Effector memory CD8-positive, alpha-beta T cell (primary cell): ENCODE measurements at regions not wholly inside any gene's neighbourhood (a gene's known extent, or its start where the extent isn't known, plus 50 kb on each side); places are given as distances from the start of the nearest gene placed in this dataset.
"Not testable (repeated sequence)": the region's sequence is repeated elsewhere in the genome, so short reads cannot be mapped to it uniquely, and the experiment has no call there.

ENCODE experiments used
- ATAC-seq: fragments of 150-1000 bp; cut with Tn5 transposase; replicated peaks from 2 replicates; pipeline ENCODE4 v1.10.0; 2021; ENCODE audit warnings: mild to moderate bottlenecking, moderate library complexity
- DNase-seq, 3 experiments: peaks; one replicate each; pipeline ENCODE4 v3.0.0; 2021
- H3K27ac Mint-ChIP-seq, 2 donors: one replicate each; pipeline ENCODE4 v1.8.0; 2022; ENCODE audit warnings: mild to moderate bottlenecking in 2 of 2, mixed read lengths in 2 of 2, moderate library complexity in 2 of 2
- H3K27me3 Mint-ChIP-seq, 2 donors: one replicate each; pipeline ENCODE4 v1.8.0; 2022; ENCODE audit warnings: mixed read lengths in 2 of 2
- H3K36me3 Mint-ChIP-seq: one replicate; pipeline ENCODE4 v1.8.0; 2022; ENCODE audit warnings: mild to moderate bottlenecking, moderate library complexity, mixed read lengths; ENCODE audit not compliant: insufficient read depth
- H3K4me1 Mint-ChIP-seq, 2 donors: one replicate each; pipeline ENCODE4 v1.8.0; 2022; ENCODE audit warnings: low read depth in 2 of 2, mixed read lengths in 2 of 2
- H3K4me3 Mint-ChIP-seq, 2 donors: one replicate each; pipeline ENCODE4 v1.8.0; 2022; ENCODE audit warnings: mild to moderate bottlenecking in 2 of 2, mixed read lengths in 2 of 2, moderate library complexity in 2 of 2
- H3K9me3 Mint-ChIP-seq, 2 donors: one replicate each; pipeline ENCODE4 v1.8.0; 2022; ENCODE audit warnings: mixed read lengths in 2 of 2

DNA sequence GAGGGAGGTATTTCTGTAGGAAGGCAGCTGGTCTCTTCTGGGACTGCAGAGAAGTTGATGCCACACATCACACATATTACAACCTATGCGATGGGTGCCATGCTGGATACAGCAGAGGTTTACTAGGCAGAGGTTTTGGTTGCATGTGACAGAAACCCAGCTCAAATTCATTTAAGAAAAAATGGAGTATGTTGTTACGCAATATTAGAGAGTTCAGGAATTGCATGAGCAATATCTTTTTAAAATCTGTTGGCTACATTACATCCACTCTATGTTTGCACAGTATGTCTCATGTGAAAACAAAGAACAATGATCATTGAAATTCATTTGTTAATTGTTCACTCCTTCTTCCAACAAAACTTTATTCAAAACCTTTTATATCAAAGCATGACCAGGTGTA, 425.2 kb downstream of the RWDD3 start:
- ATAC-seq (no peak), DNase-seq (no peak)
- no peaks in the 10 kb centered on the region for H3K36me3 Mint-ChIP-seq
- no peaks in the 10 kb centered on the region for H3K27me3 Mint-ChIP-seq
- peaks cover 2 to 7% of the 10 kb centered on the region in 2 donors for H3K9me3 Mint-ChIP-seq
- H3K4me3 Mint-ChIP-seq: no peak overlapping the region
- H3K4me1 Mint-ChIP-seq: no peaks in the 10 kb centered on the region
- H3K27ac Mint-ChIP-seq: no peak overlapping the region

DNA sequence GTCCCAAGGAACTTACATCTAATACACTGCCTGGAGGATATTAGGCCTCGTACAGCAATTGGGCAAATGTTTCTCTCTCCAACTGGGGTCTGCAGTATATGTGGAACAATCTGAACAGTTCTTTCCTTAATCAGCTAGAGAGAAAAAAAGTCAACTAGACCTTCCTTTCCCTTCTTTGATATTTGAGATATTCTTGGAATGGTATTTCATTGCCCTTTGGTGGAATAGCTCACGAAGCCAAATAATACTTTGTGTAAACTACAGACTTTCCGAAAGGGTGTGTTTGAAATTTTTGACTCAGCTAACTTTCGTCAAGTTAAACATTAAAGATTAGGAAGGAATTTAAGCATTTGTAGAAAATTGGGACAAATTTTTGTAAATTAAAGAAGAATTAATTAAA, 425.6 kb downstream of the RWDD3 start:
- H3K4me3 Mint-ChIP-seq: no peak overlapping the region
- no peaks in the 10 kb centered on the region for H3K4me1 Mint-ChIP-seq
- no peak for DNase-seq
- ATAC-seq: no peak
- peaks cover 2 to 7% of the 10 kb centered on the region in 2 donors for H3K9me3 Mint-ChIP-seq
- H3K27ac Mint-ChIP-seq: no peak overlapping the region
- H3K36me3 Mint-ChIP-seq: no peaks in the 10 kb centered on the region
- no peaks in the 10 kb centered on the region for H3K27me3 Mint-ChIP-seq

DNA sequence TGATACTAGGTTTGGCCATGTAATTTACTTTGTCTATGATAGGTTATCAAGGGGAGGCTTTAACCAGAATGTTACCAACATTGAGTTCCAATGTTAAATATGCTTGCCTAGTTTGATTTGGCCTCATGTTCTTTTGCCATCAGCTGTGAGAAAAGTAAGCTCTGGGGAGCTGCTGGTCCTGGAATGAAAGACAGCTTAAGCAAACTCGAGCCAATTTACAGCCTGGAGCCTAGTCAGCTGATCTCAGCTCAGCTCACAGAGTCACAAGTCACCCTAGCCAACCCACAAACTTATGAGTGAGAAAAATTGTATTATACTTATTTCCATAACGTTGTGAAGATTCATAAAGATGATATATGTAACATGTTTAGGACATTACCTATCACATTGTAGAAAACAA, 426.7 kb downstream of the RWDD3 start:
- no peak for ATAC-seq
- H3K27me3 Mint-ChIP-seq: no peaks in the 10 kb centered on the region
- no peak for DNase-seq
- no peak overlapping the region for H3K27ac Mint-ChIP-seq
- H3K9me3 Mint-ChIP-seq: peaks cover 2 to 7% of the 10 kb centered on the region in 2 donors
- no peak overlapping the region for H3K4me3 Mint-ChIP-seq
- H3K36me3 Mint-ChIP-seq: no peaks in the 10 kb centered on the region
- H3K4me1 Mint-ChIP-seq: no peaks in the 10 kb centered on the region

DNA sequence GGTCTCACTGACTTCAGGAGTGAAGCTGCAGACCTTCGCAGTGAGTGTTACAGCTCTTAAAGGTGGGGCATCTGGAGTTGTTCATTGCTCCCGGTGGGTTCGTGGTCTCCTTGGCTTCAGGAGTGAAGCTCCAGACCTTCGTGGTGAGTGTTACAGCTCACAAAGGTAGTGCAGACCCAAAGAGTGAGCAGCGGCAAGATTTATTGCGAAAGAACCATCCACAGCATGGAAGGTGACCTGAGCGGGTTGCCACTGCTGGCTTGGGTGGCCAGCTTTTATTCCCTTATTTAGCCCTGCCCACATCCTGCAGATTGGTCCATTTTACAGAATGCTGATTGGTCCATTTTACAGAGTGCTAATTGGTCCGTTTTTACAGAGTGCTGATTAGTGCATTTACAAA, 429.5 kb downstream of the RWDD3 start:
- not testable (repeated sequence) for H3K9me3 Mint-ChIP-seq, ATAC-seq, H3K27ac Mint-ChIP-seq, H3K36me3 Mint-ChIP-seq, DNase-seq, H3K4me1 Mint-ChIP-seq, H3K4me3 Mint-ChIP-seq, H3K27me3 Mint-ChIP-seq

DNA sequence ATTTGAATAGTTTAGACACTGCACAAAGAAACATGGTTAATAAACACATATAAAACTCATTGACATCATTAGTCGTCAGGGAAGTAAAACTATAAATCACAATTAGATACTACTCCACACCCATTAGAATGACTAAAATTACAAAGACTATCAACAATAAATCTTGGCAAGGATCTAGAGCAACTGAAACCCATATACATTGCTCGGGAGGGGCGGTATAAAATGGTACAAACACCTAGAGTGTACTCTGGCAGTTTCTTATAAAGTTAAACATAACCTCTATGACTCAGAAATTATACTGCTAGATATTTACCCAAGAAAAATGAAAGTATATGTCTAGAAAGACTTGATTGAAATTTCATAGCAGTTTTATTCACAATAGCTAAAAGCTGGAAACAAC, 434.2 kb downstream of the RWDD3 start:
- Mint-ChIP-seq H3K36me3 (no peaks in the 10 kb centered on the region), H3K9me3 (peaks cover 8% of the 10 kb centered on the region in 2 donors), H3K27me3 (no peaks in the 10 kb centered on the region), H3K4me1 (no peaks in the 10 kb centered on the region), H3K4me3 (no peak overlapping the region), H3K27ac (no peak overlapping the region)
- no peak for DNase-seq
- no peak for ATAC-seq

DNA sequence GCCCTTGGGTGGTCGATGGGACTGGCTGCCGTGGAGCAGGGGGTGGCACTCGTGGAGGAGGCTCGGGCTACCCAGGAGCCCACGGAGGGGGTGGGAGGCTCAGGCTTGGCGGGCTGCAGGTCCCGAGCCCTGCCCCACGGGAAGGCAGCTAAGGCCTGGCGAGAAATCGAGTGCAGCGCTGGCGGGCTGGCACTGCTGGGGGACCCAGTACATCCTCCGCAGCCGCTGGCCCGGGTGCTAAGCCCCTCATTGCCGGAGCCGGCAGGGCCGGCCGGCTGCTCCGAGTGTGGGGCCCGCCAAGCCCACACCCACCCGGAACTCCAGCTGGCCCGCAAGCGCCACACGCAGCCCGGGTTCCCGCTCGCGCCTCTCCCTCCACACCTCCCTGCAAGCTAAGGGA, 435.6 kb downstream of the RWDD3 start:
- not testable (repeated sequence) for H3K4me1 Mint-ChIP-seq, ATAC-seq

DNA sequence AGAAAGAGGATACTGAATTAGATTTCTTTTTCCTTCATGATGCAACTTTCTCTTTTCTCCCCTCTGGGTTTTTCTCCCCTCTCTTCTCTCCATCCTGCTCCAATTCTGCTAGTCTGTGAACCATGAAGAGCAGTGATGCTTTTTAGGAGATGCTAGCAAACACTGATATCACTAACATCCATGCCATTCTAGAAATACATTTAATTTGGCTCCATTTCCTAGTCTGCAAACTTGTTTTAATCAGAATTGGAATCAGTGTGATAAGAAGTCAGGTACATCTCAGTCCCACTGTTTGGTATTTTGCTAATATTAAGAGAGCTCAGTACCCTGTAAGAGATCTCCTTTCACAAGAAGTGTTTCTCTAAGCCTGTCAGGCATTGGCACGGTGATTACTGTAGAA, 437.1 kb downstream of the RWDD3 start:
- Mint-ChIP-seq H3K4me1 (no peaks in the 10 kb centered on the region), H3K9me3 (peaks cover 11 to 15% of the 10 kb centered on the region in 2 donors), H3K4me3 (no peak overlapping the region), H3K36me3 (no peaks in the 10 kb centered on the region), H3K27ac (no peak overlapping the region), H3K27me3 (no peaks in the 10 kb centered on the region)
- DNase-seq (no peak), ATAC-seq (no peak)

More for the DNA sequence above, 435.6 kb downstream of the RWDD3 start:
- not testable (repeated sequence) for H3K36me3 Mint-ChIP-seq, H3K27me3 Mint-ChIP-seq, DNase-seq, H3K4me3 Mint-ChIP-seq, H3K27ac Mint-ChIP-seq
- H3K9me3 Mint-ChIP-seq: peaks cover 8 to 12% of the 10 kb centered on the region in 2 donors

DNA sequence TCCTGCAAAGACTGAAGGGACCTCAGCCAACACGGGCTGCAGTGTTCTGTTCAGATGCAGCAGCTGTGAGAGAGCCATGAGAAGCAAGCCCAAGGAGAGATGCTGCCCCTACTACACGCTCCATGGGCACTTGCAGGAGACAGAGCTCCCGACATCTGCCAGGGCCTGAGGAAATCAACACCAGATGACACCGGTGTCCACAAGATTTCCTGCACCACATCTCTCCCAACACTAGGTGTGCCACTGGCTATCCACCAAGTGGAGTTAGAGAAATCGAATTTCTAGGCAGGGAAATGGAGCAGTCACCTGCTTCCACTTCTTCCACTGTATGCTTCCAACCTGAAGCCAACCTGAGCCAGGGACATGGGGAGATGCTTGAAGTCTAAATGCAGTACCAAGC, 445.3 kb downstream of the RWDD3 start:
- ATAC-seq (no peak), DNase-seq (no peak)
- H3K9me3 Mint-ChIP-seq: peaks cover 4 to 18% of the 10 kb centered on the region in 2 donors
- no peaks in the 10 kb centered on the region for H3K27me3 Mint-ChIP-seq
- H3K4me3 Mint-ChIP-seq: no peak overlapping the region
- no peaks in the 10 kb centered on the region for H3K4me1 Mint-ChIP-seq
- H3K27ac Mint-ChIP-seq: no peak overlapping the region
- no peaks in the 10 kb centered on the region for H3K36me3 Mint-ChIP-seq

DNA sequence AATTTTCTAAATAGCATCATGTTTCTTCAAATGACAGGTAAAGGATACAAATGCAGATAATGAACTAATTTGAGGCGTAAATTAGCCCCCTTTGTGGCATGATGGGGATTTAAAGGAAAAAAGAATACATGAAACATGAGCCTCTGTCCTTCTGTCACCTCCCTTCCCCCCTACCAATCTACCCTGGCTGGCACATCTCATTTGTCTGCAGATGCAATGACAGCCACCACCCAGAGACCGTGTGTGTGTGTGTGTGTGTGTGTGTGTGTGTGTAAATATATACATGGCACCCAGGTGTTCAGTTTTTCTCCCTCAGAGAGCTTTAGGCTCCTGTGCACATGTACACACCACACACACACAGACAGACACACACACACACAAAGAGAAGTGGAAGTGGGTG, 451.1 kb downstream of the RWDD3 start:
- Mint-ChIP-seq H3K27ac (no peak overlapping the region), H3K9me3 (peaks cover 5 to 15% of the 10 kb centered on the region in 2 donors), H3K27me3 (no peaks in the 10 kb centered on the region), H3K4me1 (no peaks in the 10 kb centered on the region), H3K4me3 (no peak overlapping the region), H3K36me3 (no peaks in the 10 kb centered on the region)
- ATAC-seq: no peak
- no peak for DNase-seq

DNA sequence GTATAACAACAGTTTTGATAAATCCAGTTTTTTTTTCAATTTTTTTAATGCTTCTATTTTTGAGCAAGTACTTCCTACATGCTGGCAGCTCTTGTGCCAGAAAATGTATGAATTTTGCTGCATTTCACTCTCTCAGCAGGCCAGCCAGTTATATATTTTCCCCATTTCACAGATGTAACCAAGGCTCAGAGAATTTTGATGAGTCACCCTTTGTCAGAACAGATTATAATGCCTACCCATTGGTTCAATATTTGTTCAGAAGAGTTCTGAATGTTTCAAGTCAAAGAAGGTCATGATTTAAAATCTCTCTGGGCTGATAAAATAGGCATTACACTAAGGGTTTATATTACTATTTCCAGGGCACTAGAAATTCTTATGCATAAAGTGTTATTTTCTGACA, 452.2 kb downstream of the RWDD3 start:
- no peak for ATAC-seq
- Mint-ChIP-seq H3K27me3 (no peaks in the 10 kb centered on the region), H3K36me3 (no peaks in the 10 kb centered on the region), H3K4me3 (no peak overlapping the region), H3K4me1 (no peaks in the 10 kb centered on the region), H3K27ac (no peak overlapping the region), H3K9me3 (peaks cover 6 to 20% of the 10 kb centered on the region in 2 donors)
- no peak for DNase-seq

DNA sequence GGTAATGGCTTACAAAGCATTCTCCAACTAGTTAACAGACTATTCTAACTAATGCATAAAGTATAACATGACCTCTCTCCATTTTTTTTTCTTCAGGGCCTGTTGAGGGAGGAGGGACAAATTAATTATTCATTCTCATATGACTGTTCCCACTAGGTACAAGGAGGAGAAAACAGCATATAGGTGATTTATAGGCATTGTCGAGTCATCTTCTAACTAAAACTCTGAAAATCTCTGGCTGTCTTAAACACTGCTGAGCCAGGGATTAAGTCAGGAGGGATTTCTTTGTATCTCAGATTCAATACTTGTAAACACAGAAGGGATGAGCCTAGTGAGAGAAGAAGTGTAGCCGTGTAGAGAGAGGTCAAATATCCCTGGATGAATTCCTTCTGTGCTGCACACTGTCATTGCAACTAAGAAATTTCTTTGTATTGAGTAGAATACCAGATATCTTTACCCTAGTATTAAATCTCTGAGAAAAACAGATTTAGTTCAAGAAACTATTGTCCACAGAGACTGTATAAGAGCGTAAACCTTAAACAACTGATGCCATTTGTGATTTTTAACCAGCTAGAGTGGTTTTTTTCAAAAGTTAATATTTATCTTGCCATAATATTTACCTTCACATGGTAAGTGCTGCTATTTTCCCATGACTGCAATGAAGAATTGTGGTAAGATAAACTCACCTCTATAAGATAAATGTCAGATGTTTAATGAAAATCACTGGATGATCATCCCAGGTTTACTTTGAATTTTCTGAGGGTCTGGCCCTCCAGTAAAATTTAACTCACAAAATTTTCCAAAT, 465.3 kb downstream of the RWDD3 start:
- Mint-ChIP-seq H3K27me3 (no peaks in the 10 kb centered on the region), H3K4me3 (no peak overlapping the region), H3K36me3 (no peaks in the 10 kb centered on the region), H3K9me3 (peaks cover 10 to 26% of the 10 kb centered on the region in 2 donors), H3K27ac (no peak overlapping the region), H3K4me1 (no peaks in the 10 kb centered on the region)
- ATAC-seq (no peak), DNase-seq (no peak)

DNA sequence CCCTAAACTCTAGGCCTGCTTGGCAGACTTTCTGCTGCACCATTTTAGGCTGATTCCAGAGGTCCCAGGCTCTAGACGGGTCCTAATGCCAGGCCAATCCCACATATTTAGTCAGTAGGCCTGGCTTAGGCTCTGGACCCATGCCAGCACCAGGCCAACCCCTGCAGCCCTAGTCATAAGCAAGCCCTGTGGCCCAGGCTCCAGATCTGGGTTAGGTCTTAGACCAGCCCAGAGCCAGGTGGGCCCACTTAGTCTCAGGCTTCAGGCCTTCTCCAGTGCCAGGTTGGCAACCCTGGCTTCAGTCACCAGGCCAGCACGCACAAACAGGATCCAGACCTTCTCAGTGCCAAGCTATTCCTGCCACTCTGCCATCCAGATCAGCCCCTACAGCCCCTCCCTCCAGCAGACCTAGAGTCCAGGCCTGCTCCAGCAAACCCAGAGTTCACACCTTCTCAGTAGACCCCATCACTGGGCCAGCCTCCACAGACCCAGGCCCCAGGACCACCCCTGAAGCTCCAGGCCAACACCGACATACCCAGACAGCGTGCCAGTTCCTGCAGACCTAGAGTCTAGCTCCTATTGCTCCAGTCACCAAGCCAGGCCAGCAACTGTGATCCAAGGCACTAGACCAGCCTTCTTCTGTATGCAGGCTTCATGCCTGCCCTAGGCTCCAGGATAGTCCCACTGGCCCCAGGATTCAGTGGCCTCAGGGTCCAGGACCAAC, 467.6 kb downstream of the RWDD3 start:
- H3K27ac Mint-ChIP-seq: no peak overlapping the region
- H3K9me3 Mint-ChIP-seq: peaks cover 10 to 23% of the 10 kb centered on the region in 2 donors
- ATAC-seq (no peak), DNase-seq (no peak)
- no peak overlapping the region for H3K4me3 Mint-ChIP-seq
- no peaks in the 10 kb centered on the region for H3K4me1 Mint-ChIP-seq
- H3K36me3 Mint-ChIP-seq: no peaks in the 10 kb centered on the region
- no peaks in the 10 kb centered on the region for H3K27me3 Mint-ChIP-seq

DNA sequence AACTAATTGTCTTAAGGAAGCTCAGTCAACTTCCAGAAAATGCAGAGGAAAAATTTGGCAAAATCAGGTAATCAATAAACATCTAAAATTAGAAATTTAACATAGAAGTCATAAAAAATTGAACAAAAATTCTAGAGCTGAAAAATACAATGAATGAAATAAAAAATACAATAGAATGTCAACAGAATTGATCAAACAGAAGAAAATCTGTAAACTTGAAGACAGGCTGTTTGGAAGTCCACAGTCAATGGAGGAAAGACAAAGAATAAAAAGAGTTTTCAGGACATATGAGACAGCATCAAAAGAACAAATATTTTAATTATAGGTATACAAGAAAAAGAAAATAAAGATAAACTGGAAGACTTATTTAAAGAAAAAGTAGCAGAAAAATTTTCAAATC, 469.0 kb downstream of the RWDD3 start:
- no peak overlapping the region for H3K4me3 Mint-ChIP-seq
- no peaks in the 10 kb centered on the region for H3K4me1 Mint-ChIP-seq
- H3K36me3 Mint-ChIP-seq: no peaks in the 10 kb centered on the region
- no peaks in the 10 kb centered on the region for H3K27me3 Mint-ChIP-seq
- H3K9me3 Mint-ChIP-seq: peaks cover 13 to 23% of the 10 kb centered on the region in 2 donors
- no peak overlapping the region for H3K27ac Mint-ChIP-seq
- no peak for DNase-seq
- no peak for ATAC-seq

DNA sequence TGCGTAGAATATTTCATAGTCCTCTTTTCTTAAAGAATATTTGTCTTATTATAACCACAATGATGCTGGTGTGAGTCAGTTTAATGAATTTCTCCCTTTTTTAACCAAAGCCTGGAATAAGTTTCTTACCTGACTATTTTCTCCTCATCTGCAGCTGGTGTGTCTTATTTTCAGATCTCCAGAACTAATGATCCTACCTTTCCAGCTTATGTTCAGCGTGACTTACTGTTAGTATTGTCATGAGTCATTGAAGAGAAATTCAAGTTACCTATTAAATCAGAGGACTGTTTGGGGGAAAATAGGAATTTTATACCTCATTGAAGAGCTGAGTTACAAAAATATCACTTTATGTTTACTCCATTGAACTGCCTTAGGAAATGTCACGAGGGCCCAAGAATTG, 482.1 kb downstream of the RWDD3 start:
- no peak for ATAC-seq
- no peak for DNase-seq
- Mint-ChIP-seq H3K4me3 (no peak overlapping the region), H3K27ac (no peak overlapping the region), H3K36me3 (no peaks in the 10 kb centered on the region), H3K27me3 (no peaks in the 10 kb centered on the region), H3K4me1 (no peaks in the 10 kb centered on the region), H3K9me3 (no peaks in the 10 kb centered on the region)
